HG03520 (cell line): ENCODE measurements at regions not wholly inside any gene's neighbourhood (a gene's known extent, or its start where the extent isn't known, plus 50 kb on each side); places are given as distances from the start of the nearest gene placed in this dataset.

Experiments used
- ATAC-seq: cut with Tn5 transposase; IDR thresholded peaks from one replicate; pipeline ENCODE4 v1.9.1; 2021; ENCODE audit warnings: mild to moderate bottlenecking, moderate library complexity; ENCODE audit not compliant: unreplicated experiment

- no peak for ATAC-seq
Observed at GRCh38 chr2:234732404-234733092, 219.3 kb upstream of the SH3BP4 start.

GRCh38 chr2:234731236-234731635, 220.6 kb upstream of the SH3BP4 start:
- no peak for ATAC-seq

- ATAC-seq: no peak
Observed at GRCh38 chr2:234730066-234730640, 221.7 kb upstream of the SH3BP4 start.

GRCh38 chr2:234725528-234726264, 226.1 kb upstream of the SH3BP4 start:
- no peak for ATAC-seq

- no peak for ATAC-seq
Observed at GRCh38 chr2:234724850-234725249, 227.0 kb upstream of the SH3BP4 start.

GRCh38 chr2:234723400-234723799, 226.5 kb upstream of the ARL4C start:
- no peak for ATAC-seq

- no peak for ATAC-seq
Observed at GRCh38 chr2:234722176-234722575, 225.3 kb upstream of the ARL4C start.

- ATAC-seq: no peak
Observed at GRCh38 chr2:234719116-234719716, 222.3 kb upstream of the ARL4C start.

GRCh38 chr2:234716271-234716670, 219.4 kb upstream of the ARL4C start:
- ATAC-seq: no peak

GRCh38 chr2:234715671-234716250, 218.9 kb upstream of the ARL4C start:
- no peak for ATAC-seq

GRCh38 chr2:234714711-234715110, 217.8 kb upstream of the ARL4C start:
- no peak for ATAC-seq

GRCh38 chr2:234712421-234712935, 215.6 kb upstream of the ARL4C start:
- ATAC-seq: no peak

GRCh38 chr2:234711308-234711707, 214.4 kb upstream of the ARL4C start:
- no peak for ATAC-seq

GRCh38 chr2:234710587-234710986, 213.7 kb upstream of the ARL4C start:
- ATAC-seq: no peak

- no peak for ATAC-seq
Observed at GRCh38 chr2:234710066-234710465, 213.2 kb upstream of the ARL4C start.

GRCh38 chr2:234708717-234709116, 211.8 kb upstream of the ARL4C start:
- no peak for ATAC-seq

- no peak for ATAC-seq
Observed at GRCh38 chr2:234708091-234708683, 211.3 kb upstream of the ARL4C start.

- no peak for ATAC-seq
Observed at GRCh38 chr2:234706086-234706485, 209.2 kb upstream of the ARL4C start.

- no peak for ATAC-seq
Observed at GRCh38 chr2:234705108-234705507, 208.2 kb upstream of the ARL4C start.

- ATAC-seq: no peak
Observed at GRCh38 chr2:234703258-234703657, 206.4 kb upstream of the ARL4C start.

GRCh38 chr2:234702731-234703225, 205.9 kb upstream of the ARL4C start:
- no peak for ATAC-seq
